HEK293 (cell line): ENCODE measurements at regions not wholly inside any gene's neighbourhood (a gene's known extent, or its start where the extent isn't known, plus 50 kb on each side); places are given as distances from the start of the nearest gene placed in this dataset.

Experiments
- CTCF ChIA-PET: fragments of 350-600 bp; formaldehyde crosslinking; extraction: SDS; loops from one replicate; lab custom pipeline; 2021; ENCODE audit warnings: antibody characterized with exemption; lab: Yijun Ruan, JAX
- POLR2A ChIA-PET: fragments of 300-600 bp; formaldehyde crosslinking; extraction: SDS; loops from one replicate; lab custom pipeline; 2020; ENCODE audit warnings: antibody characterized with exemption, inconsistent platforms; lab: Yijun Ruan, JAX
- H3K27ac ChIP-seq: fragments of 200-500 bp; sonication (Bioruptor generic); 2 replicates; pipeline ENCODE4 v1.5.1; 2014; ENCODE audit warnings: low read depth, low read length, control low read depth, inconsistent platforms; ENCODE audit errors: extremely low read depth
- H3K36me3 ChIP-seq, 2 experiments: fragments of 200-500 bp in 1 of 2; sonication (Bioruptor generic) in 1 of 2; 1 replicate in 1 of 2; 2 replicates in 1 of 2; pipeline ENCODE4 v1.5.1; 2014 to 2017; ENCODE audit warnings: inconsistent platforms in 2 of 2, low read length in 2 of 2; ENCODE audit not compliant: control insufficient read depth in 2 of 2, insufficient read depth in 1 of 2
- H3K4me1 ChIP-seq: fragments of 200-500 bp; sonication (Bioruptor generic); 2 replicates; pipeline ENCODE4 v1.5.1; 2014; ENCODE audit warnings: mild to moderate bottlenecking, low read length, inconsistent platforms; ENCODE audit not compliant: control insufficient read depth, insufficient read depth
- H3K4me3 ChIP-seq: 2 replicates; pipeline ENCODE4 v1.5.1; 2011; ENCODE audit warnings: low read depth, mild to moderate bottlenecking, control low read depth, low read length, moderate library complexity
- H3K9me3 ChIP-seq: fragments of 200-500 bp; sonication (Bioruptor generic); 2 replicates; pipeline ENCODE4 v1.5.1; 2014; ENCODE audit warnings: low read depth, low read length, inconsistent platforms; ENCODE audit not compliant: control insufficient read depth, insufficient read depth
- CTCF ChIP-seq: fragments of 450-650 bp; formaldehyde crosslinking; IDR thresholded peaks from 2 replicates; pipeline ENCODE4 v1.5.1; 2016; ENCODE audit warnings: missing biosample characterization, missing genetic modification characterization
- GLI2 ChIP-seq: fragments of 450-650 bp; formaldehyde crosslinking; IDR thresholded peaks from 2 replicates; pipeline ENCODE4; 2017; ENCODE audit warnings: missing biosample characterization, missing genetic modification characterization, low read depth, borderline replicate concordance
- PRDM1 ChIP-seq: fragments of 450-650 bp; formaldehyde crosslinking; IDR thresholded peaks from 2 replicates; pipeline ENCODE4; 2016; ENCODE audit warnings: missing biosample characterization, missing genetic modification characterization
- TSHZ1 ChIP-seq: fragments of 450-650 bp; formaldehyde crosslinking; IDR thresholded peaks from 2 replicates; pipeline ENCODE4 v1.5.1; 2016; ENCODE audit warnings: missing biosample characterization, missing genetic modification characterization, borderline replicate concordance
- ZBTB11 ChIP-seq: fragments of 450-650 bp; formaldehyde crosslinking; conservative IDR thresholded peaks from 2 replicates; pipeline ENCODE4 v1.5.1; 2016; ENCODE audit warnings: low read depth, missing biosample characterization, missing genetic modification characterization
- ZFP69B ChIP-seq: fragments of 450-650 bp; formaldehyde crosslinking; IDR thresholded peaks from 2 replicates; pipeline ENCODE4 v1.5.1; 2016; ENCODE audit warnings: missing biosample characterization, missing genetic modification characterization
- ZNF10 ChIP-seq: fragments of 450-650 bp; formaldehyde crosslinking; IDR thresholded peaks from 2 replicates; pipeline ENCODE4 v1.5.1; 2017; ENCODE audit warnings: missing biosample characterization, missing genetic modification characterization
- ZNF2 ChIP-seq: fragments of 450-650 bp; formaldehyde crosslinking; IDR thresholded peaks from 2 replicates; pipeline ENCODE4 v1.5.1; 2016; ENCODE audit warnings: missing biosample characterization, missing genetic modification characterization
- ZNF24 ChIP-seq: fragments of 450-650 bp; formaldehyde crosslinking; IDR thresholded peaks from 2 replicates; pipeline ENCODE4 v1.5.1; 2016; ENCODE audit warnings: missing biosample characterization, missing genetic modification characterization
- ZNF37A ChIP-seq: fragments of 450-650 bp; IDR thresholded peaks from 2 replicates; pipeline ENCODE4 v1.5.1; 2018; ENCODE audit warnings: missing biosample characterization, missing genetic modification characterization
- ZNF529 ChIP-seq: fragments of 450-650 bp; formaldehyde crosslinking; IDR thresholded peaks from 2 replicates; pipeline ENCODE4 v1.5.1; 2017; ENCODE audit warnings: missing genetic modification characterization, missing biosample characterization; ENCODE audit not compliant: insufficient replicate concordance
- ZNF623 ChIP-seq: fragments of 450-650 bp; formaldehyde crosslinking; IDR thresholded peaks from 2 replicates; pipeline ENCODE4 v1.5.1; 2016; ENCODE audit warnings: missing biosample characterization, missing genetic modification characterization
- ZNF629 ChIP-seq: fragments of 450-650 bp; formaldehyde crosslinking; IDR thresholded peaks from 2 replicates; pipeline ENCODE4 v1.5.1; 2017; ENCODE audit warnings: missing biosample characterization, missing genetic modification characterization
- ZNF701 ChIP-seq: fragments of 450-650 bp; formaldehyde crosslinking; IDR thresholded peaks from 2 replicates; pipeline ENCODE4 v1.5.1; 2016; ENCODE audit warnings: missing biosample characterization, missing genetic modification characterization
- ZNF768 ChIP-seq: fragments of 450-650 bp; formaldehyde crosslinking; IDR thresholded peaks from 2 replicates; pipeline ENCODE4 v1.5.1; 2018; ENCODE audit warnings: missing biosample characterization, mild to moderate bottlenecking, missing genetic modification characterization
- ZSCAN18 ChIP-seq: fragments of 450-650 bp; formaldehyde crosslinking; IDR thresholded peaks from 2 replicates; pipeline ENCODE4 v1.5.1; 2016; ENCODE audit warnings: missing biosample characterization, missing genetic modification characterization

GRCh38 chr12:126915309-126915708, 1351.7 kb upstream of the TMEM132C start:
- no peak overlapping the region for H3K4me3 ChIP-seq
- H3K27ac ChIP-seq: no peak overlapping the region
- POLR2A ChIA-PET: no interaction called here
- TF ChIP-seq ZSCAN18: no peak
- TF ChIP-seq GLI2: no peak
- TF ChIP-seq ZNF768 (tag by site-specific recombination): no peak
- TF ChIP-seq ZNF24 (tag by site-specific recombination): no peak
- no peak for TF ChIP-seq ZNF529 (tag by site-specific recombination)
- no peak for TF ChIP-seq ZNF629 (tag by site-specific recombination)
- H3K4me1 ChIP-seq: no peaks in the 10 kb centered on the region
- no peaks in the 10 kb centered on the region for H3K9me3 ChIP-seq
- CTCF ChIA-PET: no interaction called here
- no peaks in the 10 kb centered on the region for H3K36me3 ChIP-seq

- ChIA-PET CTCF (interaction anchor here (0.6 kb wide), 1 partner anchor 794 kb away, joined by 3 read pairs; no protein-coding TSS in a partner anchor), POLR2A (no interaction called here)
- no peaks in the 10 kb centered on the region for H3K9me3 ChIP-seq
- no peaks in the 10 kb centered on the region for H3K36me3 ChIP-seq
- H3K27ac ChIP-seq: no peak overlapping the region
- no peaks in the 10 kb centered on the region for H3K4me1 ChIP-seq
- H3K4me3 ChIP-seq: no peak overlapping the region
- no peak for TF ChIP-seq ZNF623
- no peak for TF ChIP-seq ZNF10
- TF ChIP-seq CTCF (tag by site-specific recombination): no peak
- TF ChIP-seq ZNF2: no peak
- no peak for TF ChIP-seq TSHZ1 (tag by site-specific recombination)
- TF ChIP-seq PRDM1 (tag by site-specific recombination): no peak
- TF ChIP-seq ZNF701 (tag by site-specific recombination): no peak
- TF ChIP-seq ZFP69B: no peak
Observed at GRCh38 chr12:126926023-126926594, 1340.9 kb upstream of the TMEM132C start.

- Histone ChIP-seq H3K36me3 (no peaks in the 10 kb centered on the region), H3K27ac (no peak overlapping the region), H3K4me1 (no peaks in the 10 kb centered on the region), H3K4me3 (no peak overlapping the region), H3K9me3 (no peaks in the 10 kb centered on the region)
- TF ChIP-seq ZBTB11 (tag by site-specific recombination) (peak; percentile 69), ZNF37A (tag by site-specific recombination) (no peak)
- ChIA-PET POLR2A (no interaction called here), CTCF (no interaction called here)
Observed at GRCh38 chr12:126930234-126930633, 1336.7 kb upstream of the TMEM132C start.
